ENCODE measurements at regions not wholly inside any gene's neighbourhood (a gene's known extent, or its start where the extent isn't known, plus 50 kb on each side); places are given as distances from the start of the nearest gene placed in this dataset.

DNA sequence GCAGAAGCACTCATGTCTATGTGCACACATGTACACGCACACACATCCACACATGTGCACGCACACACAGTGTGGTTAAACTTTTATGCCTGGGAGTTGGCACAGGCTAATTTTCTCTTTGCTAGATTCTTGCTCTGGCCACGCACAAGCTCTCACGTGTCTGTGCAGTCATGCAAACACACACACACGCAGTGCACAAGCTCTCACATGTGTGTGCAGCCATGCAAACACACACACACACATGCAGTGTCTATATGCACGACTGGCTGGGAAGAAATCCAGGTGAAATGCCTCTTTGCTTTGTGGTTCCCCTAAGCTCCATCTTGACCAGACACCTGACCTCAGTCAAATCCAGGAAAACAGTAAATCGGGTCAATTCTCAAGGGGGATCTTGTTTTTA, 138.0 kb downstream of the SHOX start:
- TF ChIP-seq, protein P1, sequence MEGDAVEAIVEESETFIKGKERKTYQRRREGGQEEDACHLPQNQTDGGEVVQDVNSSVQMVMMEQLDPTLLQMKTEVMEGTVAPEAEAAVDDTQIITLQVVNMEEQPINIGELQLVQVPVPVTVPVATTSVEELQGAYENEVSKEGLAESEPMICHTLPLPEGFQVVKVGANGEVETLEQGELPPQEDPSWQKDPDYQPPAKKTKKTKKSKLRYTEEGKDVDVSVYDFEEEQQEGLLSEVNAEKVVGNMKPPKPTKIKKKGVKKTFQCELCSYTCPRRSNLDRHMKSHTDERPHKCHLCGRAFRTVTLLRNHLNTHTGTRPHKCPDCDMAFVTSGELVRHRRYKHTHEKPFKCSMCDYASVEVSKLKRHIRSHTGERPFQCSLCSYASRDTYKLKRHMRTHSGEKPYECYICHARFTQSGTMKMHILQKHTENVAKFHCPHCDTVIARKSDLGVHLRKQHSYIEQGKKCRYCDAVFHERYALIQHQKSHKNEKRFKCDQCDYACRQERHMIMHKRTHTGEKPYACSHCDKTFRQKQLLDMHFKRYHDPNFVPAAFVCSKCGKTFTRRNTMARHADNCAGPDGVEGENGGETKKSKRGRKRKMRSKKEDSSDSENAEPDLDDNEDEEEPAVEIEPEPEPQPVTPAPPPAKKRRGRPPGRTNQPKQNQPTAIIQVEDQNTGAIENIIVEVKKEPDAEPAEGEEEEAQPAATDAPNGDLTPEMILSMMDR (IDR thresholded peaks at IDR 0.05) = no peak
- TF ChIP-seq POLR2AphosphoS5 (IDR thresholded peaks at IDR 0.05) = no peak

Data from esophagus muscularis mucosa (tissue), 3 donors.